GM19023 (cell line): ENCODE measurements at regions not wholly inside any gene's neighbourhood (a gene's known extent, or its start where the extent isn't known, plus 50 kb on each side); places are given as distances from the start of the nearest gene placed in this dataset.

Source experiments
- ATAC-seq: cut with Tn5 transposase; IDR thresholded peaks from one replicate; pipeline ENCODE4 v1.9.1; 2021; ENCODE audit warnings: mild to moderate bottlenecking, moderate library complexity; ENCODE audit not compliant: unreplicated experiment

DNA sequence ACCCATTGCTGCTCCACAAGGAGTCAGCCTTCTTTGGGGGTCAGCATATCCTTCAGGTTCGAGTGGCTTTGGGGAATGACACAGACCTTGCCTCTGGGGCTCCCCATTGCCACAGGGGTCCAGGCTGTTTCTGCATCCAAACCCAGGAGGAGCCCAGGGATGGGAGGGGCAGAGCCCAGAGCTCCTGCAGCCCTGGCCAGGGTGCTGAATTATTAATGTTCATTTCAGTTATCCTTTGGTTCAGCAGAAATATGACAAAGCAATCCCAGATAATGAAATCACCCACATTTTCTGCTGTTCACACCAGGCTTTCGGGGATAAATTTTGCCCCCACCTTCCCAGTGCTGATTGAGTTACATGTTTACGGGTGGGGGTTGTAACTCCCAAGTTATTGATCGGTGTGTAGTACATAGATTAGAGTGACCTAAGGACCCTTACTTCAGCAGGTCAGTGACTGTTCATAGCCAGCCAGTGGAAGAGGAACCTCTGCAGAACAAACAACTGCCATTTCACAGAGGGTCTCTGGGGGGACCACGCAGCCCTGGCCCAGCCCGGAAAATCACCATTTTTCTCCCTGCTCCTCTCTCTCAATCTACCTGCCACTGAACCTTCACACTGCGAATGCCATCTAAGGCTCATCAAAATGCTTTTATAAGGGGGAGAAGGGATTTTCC lies 240.3 kb upstream of the N4BP1 start:
- no peak for ATAC-seq

DNA sequence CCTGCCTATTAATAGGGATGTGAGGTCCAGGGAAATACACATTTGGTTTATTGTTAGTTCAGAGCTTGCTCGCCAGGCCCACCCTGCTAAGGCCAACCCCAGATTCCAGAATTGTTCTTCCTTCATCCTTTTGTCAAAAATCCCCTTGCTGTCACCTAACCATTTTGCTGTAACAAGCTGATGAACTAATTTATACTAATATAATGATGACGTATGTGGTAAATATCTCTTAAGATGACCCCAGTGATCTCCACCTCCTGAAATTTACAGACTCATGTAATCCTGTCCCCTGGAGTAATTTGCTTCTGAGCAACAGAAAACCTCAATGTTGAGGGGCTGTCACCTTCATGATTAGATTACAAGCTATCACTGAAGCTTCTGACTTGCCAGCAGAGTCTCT lies 236.3 kb upstream of the N4BP1 start:
- no peak for ATAC-seq

DNA sequence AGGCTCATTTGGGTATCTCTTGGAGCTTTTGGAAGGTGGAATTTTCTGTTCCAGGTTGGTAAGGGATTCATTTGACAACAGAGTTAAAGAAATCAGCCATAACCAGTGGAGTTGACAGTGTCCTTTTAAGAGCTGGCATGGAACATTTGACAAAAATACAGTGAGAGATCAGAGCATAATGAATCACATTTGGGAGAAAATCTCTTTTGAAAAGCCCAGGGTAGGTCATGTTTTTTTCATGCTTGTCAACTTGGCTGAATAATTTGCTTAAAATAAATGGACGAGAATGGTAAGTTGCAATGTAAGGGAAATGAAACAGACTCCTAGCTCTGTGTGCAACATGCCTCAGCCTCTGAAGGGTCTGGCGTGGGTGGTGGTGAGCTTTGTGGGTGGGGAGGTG lies 235.3 kb upstream of the N4BP1 start:
- ATAC-seq: no peak

DNA sequence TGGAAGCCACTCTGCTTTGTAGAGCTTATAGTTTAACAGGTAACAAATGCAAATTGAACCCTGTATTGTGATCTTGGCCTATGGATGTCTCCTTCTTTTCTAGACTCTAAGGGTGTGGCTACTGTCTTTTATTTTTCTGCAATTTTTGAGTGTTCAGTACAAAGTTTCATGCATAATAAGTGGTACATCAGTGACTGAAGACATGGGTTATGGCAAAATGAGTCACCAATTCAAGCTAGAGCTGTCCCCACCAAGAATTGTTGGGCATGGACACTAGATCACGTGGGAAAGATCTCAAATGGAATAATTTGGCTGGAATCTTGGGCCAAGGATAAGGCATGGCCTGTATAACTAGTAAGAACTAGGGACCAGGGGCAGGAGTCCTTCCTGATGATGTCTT lies 228.4 kb upstream of the N4BP1 start:
- no peak for ATAC-seq

DNA sequence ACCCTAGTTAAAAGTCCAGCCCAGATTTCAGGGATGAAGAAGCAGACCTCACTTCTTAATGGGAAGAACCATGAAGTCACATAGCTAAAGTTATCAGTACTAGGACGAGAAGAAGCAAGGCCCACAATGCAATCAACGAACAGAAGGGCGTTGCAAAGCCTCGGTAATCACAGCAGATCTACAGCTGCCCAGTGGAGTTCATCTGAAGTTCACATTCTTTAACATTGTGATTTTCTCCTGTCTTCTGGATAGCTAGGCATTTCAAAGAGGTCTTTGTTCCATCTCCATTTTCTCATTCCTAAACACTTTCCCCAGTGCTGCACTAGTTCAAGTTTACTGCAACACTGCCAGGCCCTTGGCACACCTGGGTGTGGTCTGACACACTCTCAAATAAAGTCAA lies 226.7 kb upstream of the N4BP1 start:
- ATAC-seq: no peak

DNA sequence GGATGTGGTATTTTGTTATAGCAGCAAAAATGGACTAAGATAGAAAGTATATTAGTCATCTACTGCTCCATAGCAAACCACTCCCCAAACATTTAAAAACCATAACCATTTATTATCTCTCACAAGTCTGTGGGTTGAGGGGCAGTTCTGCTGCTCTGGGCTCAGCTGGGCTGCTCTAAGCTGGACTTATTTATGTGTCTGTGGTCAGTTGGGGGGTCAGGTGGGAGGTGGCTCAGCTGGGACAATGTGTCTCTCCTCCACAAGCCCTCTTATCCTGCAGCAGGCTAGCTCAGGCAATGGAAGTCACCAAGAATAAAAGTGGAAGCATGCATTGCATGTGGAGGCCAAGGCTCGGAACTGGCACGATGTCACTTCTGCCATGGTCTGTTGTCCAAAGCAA lies 226.1 kb upstream of the N4BP1 start:
- ATAC-seq: no peak

DNA sequence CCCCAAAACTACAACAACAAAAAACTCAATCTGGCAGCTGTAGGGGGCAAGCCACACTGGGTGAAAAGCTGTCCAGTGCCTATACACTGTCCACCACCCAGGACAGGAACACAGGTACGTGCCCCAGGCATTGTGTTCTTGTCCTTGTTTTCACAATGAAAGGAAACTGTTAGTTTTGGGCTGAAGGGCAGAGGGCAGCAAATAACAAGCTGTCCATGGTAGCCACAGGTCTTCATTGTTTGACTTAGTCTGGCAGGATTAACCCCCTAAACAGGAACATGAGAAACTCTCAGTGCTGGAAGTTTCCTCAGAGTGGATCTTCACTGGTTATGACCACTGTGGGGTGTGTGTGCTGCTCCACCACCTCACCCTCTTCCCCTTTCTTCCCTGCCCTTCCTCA lies 224.6 kb upstream of the N4BP1 start:
- no peak for ATAC-seq

DNA sequence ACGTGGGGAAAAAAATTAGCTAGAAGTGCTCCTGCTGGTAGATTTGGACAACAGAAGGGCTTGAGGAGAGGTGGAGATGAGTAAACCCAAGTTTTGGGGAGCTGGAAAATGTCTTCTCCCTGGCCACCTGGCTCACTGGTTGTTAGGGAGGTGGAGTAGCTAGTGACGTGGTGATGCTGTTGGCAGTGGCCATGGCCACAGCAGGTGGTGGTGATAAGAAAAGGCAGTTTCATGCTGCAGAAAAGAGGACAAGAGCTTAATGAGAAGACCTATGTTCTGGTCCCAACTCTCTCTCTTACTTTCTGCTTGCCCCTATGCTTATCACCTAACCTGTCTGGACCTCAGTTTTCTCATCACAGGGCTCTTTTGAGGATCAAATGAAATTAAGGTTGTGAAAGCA lies 223.5 kb upstream of the N4BP1 start:
- no peak for ATAC-seq

DNA sequence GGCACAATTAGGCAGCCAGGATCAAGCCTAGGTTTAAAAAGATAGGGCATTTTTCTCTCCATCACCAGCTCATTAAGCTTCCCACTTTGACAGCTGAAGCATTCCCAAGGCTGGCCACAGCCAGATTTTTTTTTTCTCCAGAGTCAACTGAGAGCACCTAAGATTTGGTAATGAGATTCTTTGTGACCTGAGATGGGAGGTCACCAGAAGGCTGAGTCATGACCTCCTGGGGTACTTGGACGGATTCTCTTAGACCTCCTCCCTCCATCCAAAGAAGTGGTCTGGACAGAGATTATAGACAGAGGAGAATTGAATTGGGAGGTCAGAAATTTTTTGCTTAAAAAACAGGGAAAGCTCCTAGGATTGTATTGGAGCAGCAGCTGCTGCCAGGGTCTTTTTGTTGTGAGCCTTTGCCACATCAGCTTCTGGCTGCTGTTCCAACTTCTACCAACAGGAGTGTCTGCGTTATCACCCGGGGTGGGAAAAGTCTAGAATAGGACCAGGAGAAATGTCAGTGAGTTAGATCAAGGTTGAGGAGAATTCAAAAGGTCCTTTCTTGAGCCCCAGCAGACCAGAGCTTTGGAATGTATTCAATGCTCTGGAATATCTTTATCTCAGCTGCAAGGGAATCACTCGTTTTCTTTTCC lies 221.2 kb upstream of the N4BP1 start:
- no peak for ATAC-seq

DNA sequence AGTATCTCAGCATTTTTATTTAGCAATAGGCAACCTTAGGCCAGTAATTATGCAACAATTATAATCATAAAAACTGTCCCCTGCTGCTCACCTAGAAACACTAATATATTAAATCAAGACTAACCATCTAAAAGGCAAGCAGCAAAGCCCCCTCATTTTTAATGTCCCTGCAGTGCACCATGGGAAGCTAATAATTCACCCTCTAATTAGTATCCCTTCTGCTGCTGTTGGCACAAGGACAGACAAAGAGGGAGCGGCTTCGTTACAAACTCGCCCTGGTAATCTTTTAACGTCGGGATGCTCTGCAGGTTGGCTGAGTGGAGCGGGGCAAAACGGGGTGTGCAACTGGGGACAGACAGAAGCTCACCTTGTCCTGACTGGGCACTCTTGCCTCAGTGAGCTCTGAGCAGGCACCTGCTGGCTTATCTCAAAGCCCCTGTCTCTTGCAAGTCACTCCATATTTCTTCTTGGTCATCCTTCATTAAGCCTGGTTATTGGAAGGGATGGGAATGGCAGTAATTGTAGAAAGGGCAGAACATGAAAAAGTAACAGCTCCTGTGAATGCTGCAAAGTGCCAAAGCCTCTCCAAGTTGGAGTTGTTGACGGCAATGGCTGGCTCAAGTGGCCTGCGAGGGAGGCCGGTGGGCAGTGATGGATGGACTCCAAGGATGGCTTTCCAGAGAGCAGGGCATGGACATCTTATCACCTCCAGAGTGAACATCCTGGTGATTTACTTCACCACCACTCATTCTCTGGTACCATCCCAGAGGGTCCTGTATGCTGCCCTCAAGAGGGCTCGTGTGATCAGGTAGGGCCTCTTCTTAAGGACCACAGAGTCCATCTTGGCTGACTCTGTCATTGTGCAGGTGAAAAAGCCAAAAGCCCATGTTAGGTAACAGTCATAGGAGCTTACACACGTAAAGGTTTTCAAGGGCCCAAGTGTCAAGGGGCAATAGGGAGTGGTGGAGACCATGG lies 219.6 kb upstream of the N4BP1 start:
- no peak for ATAC-seq

DNA sequence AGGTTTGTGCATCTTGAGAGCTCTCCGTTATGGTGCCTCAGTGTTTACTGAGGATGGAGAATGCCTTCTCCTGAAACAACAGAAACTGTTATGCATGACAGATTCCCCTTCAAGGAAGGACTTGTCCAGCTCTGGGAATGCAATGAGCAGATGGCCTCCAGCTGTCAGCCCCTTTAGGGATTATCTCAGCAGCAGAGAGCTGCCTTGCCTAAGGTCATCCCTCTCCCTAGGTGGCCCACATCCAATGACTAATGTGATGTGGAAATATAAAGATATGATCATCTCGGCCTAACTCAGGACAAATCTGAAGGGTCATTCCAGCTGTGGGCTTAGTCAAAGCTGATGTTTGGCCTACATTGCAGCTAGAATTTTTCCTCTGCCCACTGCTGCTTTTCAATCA lies 214.3 kb upstream of the N4BP1 start:
- no peak for ATAC-seq

DNA sequence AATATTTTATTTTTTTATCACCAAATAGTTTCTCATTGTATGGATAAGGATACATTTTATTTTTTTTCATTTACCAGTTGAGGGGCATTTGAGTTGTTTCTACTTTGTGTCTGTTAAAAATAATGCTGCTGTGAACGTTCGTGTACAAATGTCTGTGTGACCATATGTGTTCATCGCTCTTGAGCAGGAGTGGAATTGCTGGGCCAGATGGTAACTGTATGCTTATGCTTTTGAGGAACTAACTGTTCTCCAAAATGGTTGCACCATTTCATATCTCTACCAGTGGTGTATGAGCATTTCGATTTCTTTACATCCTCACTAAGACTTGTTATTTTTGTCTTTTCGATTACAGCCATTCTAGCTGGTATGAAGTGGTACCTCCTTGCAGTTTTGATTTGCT lies 212.5 kb upstream of the N4BP1 start:
- no peak for ATAC-seq

DNA sequence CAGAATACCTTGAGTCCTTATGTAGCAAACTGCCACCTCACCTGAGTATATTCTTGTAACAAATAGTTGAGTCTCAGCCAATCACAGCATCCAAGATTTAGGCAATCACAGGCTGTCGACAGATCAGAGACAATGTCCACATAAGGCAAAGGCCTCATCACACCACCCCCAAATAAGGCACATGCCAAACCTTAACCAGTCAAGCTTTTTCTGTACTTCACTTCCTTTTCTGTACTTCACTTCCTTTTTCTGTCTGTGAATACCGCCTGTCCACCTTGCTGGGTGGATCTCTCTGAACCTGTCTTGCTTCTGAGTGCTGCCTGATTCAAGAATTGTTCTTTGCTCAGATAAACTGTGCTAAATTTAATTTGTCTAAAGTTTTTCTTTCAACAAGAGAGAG lies 210.4 kb upstream of the N4BP1 start:
- no peak for ATAC-seq

DNA sequence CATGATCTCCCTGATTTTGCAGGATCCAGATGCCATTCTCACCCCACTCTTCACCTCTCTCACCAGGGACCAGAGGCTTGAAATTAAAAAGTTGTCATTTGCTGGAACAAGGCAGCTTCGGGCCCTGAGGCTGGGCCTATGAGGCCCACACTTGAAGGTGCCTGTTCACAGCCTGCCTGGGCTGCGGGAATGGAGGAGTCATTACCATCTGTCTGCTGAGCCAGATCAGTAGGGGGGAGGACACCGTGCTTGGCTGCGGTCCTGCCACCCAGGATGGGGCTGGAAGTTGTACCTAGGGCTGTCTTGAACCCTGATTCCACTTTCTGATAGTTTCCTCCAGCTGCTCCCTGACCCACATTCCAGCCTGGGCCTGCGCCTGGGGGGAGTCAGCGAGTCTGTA lies 208.3 kb upstream of the N4BP1 start:
- no peak for ATAC-seq

DNA sequence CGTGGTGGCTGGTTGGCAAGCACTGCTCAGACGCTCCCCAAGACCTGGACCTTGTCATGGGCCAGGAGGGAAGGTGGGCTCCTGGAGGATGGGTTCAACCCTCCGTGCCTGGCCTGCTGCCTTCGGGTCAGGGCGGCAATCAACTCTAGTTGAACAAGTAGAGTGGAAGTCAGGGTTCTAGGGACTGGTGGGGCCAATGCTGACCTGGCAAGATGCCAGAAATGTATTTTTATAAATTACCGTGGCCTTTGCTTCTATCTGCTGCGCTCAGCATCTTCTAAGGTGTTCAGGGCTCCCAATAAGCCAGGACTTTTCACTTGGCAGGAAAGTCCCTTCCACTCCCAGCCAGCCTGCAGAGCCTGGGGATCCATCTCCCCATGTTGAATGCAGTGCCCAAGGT lies 207.1 kb upstream of the N4BP1 start:
- ATAC-seq: no peak

DNA sequence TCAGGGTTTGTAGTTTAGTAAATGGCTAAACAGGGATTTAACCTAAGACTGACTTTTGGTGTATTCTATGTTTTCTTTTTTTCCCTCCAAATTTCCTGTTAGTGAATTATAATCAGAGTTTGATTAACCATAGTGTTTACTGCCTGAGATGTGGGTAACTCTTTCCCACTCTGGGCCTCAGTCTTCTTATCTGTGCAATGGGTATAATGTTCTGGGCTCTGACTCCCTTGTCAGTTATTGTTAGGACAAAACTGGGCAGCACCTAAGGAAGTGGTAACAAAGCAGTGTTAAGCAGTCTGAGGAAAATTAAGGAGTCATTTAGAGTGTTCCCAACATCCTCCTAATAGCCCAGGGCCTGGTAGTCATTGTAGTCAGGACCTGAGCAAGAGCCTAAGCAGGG lies 206.4 kb upstream of the N4BP1 start:
- ATAC-seq: no peak

DNA sequence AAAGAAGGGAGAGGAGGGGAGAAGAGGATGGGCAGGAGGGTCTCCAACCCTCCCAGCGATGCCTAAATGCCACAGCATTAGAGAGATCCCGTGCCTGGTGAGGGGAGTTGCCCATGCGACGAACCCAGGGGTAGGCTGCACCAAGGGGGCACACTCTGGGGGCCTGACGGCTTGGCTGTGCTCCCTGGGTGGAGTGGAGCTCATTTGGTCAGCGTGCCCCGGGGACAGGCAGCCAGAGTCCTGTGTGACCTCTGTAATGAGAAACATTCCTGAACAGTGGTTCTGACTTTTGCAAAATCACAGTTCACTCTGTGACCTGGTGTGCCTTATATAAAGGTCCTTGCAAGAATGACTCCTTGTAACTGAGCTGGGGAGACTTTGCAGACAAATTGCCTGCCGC lies 205.0 kb upstream of the N4BP1 start:
- ATAC-seq: no peak

DNA sequence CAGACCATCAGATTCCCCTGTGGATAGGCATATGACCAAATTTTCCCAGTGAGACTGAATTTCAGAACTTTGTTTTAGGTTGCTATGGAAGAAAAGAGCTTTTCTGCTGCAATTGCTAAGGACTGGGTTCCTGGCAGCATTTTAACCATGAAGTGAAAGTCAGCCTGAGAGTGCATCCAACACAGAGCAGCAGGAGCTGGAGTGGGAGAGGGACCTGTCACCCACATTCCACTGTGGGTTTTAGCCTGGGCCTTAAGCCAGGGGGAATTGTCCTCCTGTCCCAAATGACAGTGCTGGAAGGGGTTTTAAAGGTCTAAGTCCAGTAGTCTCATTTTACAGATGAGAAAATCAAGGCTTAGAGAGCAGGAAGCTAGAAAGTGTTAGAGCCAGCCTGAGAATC lies 203.5 kb upstream of the N4BP1 start:
- ATAC-seq: no peak

DNA sequence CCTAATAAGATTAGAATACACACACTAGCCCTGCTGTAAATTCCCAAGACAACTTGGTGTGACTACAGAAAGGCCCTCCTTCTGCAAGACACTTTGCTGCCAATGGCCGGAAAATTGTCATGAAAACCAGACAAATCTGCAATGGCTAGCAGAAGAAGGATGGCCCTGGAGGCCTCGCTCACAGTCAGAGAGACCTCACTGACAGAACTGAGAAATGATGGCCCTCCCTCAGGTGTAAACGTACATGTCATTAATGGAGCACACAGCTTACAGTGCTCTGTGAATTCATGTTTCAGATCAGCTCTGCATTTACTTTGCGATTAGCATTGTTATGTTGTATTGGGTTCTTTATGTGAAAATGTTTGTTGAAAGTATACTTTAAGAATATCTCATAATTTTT lies 202.9 kb upstream of the N4BP1 start:
- no peak for ATAC-seq

DNA sequence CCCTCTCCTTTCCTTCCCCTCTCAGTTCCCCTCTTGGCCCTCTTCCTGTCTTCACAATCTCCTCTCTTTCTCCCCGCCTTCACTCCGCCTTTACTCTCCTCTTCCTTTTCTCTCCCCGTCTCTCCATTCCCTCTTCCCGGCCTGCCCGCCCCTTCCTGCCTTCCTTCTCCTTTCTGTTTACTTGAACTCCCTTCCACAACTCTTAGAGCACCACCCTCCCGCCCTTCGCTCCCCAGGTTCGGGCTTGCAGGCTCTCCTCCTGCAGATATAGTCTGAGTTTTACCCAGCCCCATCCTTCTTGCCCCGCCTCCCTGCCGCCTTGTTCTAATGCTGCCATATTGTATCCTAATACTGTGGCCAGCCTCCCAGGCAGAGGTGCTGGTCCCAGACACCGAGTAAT lies 201.5 kb upstream of the N4BP1 start:
- ATAC-seq: no peak

DNA sequence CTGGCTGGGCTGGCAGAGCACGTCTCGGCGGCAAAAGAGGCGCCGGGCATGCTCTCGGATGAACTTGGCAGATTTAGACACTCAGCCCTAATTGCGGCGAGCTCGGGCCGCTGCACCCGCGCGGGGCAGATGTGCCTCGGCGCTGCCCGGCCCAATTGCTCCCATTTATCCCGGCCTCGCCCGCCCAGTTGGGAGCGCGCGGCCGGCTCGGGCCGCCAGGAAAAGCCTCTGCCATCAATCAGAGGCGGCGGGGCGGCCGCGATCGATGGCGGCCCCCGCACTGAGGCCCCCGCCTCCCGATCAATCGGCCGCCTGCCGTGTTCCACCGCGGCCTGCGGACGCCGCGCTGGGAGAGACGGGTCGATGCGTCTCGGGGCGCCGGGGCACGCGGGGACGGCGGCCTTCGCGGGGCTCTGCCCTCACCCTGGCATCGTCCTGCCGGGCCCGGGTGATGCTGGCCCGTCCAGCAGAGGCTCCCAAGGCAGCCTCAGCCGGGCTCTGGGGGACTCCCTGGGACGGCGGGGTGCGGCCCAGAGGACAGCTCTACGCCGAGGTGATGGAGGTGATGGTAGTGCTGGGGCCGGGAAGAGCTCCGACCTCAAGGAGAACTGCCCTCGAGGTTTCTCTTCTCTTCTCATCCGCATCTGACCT lies 200.9 kb upstream of the N4BP1 start:
- no peak for ATAC-seq

DNA sequence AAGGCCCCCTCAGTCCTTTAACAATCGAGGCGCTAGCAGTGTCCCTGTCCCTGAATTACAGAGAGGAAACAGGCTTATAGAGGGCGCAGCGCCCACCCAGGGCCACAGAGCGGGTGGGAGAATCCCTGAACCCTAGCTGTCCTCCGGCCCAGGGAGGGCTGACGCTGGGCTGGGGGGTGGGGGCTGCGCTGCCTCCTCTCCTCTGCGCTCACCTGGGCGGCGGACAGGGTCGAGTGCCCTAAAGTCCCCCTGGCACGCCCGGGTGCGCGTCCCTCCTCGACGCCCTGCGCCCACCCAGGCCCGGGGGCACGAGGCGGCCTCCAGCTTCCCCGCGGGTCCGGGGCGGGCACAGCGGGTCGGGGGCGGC lies 200.4 kb upstream of the N4BP1 start:
- ATAC-seq: no peak
